ENCODE measurements at regions not wholly inside any gene's neighbourhood (a gene's known extent, or its start where the extent isn't known, plus 50 kb on each side); places are given as distances from the start of the nearest gene placed in this dataset.
"Not testable (repeated sequence)": the region's sequence is repeated elsewhere in the genome, so short reads cannot be mapped to it uniquely, and the experiment has no call there.

GRCh38 chr5:176140138-176140537 lies 98.1 kb upstream of the SIMC1 start:
- not testable (repeated sequence) for DNase-seq

DNA sequence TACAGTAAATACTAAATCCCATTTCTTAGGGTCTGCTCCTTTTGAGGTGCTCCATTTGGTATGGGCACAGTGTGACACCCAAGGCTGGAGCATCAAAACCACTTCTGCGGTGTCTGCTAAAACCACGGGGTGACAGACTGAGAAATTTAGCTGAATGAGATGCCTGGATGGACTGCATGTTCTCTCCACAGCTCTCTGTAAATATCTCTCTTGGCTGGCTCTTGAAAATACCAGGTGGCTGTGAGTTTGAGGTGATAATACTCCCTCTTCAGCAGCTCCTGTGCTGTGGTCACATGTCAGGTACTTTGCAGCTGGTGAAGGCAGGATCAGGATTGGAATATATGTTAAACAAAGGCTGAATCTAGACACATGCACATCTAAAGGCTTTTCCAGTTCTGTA lies 93.7 kb upstream of the SIMC1 start:
- no peak for DNase-seq

DNA sequence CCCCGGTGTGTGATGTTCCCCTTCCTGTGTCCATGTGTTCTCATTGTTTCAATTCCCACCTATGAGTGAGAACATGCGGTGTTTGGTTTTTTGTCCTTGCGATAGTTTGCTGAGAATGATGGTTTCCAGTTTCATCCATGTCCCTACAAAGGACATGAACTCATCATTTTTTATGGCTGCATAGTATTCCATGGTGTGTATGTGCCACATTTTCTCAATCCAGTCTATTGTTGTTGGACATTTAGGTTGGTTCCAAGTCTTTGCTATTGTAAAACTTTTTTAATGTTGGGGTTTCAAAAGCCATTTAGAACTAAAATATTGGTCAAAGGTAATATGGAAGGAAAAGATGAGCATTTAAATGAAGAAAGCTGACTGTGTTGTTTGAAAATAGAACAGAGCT lies 88.3 kb upstream of the SIMC1 start:
- not testable (repeated sequence) for DNase-seq

DNA sequence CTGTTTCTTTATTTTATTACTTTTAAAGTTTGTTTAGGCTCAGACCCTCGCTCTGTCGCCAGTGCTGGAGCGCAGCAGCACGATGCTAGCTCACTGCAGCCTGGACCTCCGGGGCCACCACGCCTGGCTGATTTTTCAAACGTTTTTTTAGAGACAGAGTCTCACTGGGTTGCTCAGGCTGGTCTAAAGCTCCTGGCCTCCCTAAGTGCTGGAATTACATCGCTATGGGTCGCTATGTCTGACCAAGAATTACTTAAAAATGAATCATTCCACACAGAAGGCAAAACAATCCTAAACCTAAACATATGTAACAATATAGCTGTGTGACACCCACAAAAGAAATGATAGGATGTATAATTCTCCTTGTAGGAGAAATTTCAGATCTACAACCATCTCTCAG lies 86.9 kb upstream of the SIMC1 start:
- no peak for DNase-seq

DNA sequence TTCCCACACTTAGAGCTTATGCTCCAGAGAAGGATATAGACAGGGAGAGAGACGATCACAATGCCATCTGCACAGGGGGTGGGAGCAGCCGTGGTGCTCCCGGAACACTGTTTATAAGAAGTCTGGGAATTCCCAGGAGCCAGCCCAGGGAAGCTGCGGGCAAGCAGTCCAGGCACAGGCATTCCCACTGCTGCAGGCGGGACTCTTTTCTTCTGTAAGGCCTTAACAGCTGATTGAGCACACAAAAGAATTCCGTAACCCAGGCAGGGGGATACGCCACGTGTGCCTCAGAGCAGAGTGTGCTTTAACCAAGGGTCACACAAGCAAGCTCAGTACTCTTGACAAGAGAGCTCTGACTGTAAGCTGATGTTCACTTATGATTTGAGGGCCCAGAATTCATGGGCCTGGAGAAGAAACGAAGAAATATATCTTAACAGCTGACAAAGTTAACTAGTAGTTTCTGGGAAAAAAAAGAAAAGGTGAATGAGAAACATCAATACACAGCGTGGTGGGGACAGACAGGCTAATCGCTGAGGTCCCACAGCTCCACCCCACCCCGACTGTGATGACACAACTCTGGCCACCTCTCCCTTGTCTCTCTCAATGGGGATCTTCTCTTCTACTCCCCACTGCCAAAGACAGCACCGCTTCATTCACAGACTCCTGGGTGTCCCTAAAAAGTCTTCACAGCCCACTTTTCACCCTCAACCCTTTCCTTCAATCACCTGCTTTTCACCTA lies 85.9 kb upstream of the SIMC1 start:
- no peak for DNase-seq

GRCh38 chr5:176152930-176153311 lies 85.3 kb upstream of the SIMC1 start:
- DNase-seq: no peak

DNA sequence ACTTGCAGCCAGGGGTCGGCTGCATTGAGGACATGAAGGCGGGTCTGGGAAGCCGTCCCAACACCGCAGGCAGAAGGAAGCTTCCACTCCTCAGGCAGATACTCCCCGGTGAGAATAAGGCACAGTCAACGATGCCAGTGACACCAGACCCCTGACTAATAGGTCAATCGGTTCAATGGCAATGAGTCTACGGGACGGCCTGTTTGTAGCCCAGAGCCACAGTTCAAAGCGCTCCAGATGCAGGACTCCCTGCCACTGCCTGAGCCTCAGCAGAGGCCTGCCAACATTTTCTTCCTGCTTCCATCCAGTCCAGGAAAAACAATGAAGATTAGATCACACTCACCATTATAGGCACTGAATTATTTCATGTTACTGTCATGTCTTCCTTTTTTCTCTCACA lies 84.5 kb upstream of the SIMC1 start:
- DNase-seq: no peak

DNA sequence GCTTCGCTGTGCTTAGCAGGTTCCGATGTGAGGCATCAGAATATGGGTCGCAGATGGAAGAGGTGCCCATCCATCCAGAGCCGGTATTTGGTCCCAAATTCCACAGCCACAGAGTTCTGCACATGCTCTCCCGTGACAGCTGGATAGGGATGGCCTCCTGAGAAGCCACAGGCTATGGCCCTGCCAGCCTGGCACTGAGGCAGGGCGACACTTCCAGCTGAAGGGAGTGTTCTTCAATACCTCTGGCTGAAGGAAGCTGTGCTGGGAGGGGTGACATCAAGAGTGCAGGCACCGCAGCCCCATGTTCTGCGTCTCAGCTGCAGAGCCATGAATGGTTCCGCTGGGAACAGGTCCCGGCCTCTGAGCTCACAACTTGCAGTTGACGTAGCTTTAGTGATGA lies 83.4 kb upstream of the SIMC1 start:
- DNase-seq: no peak

GRCh38 chr5:176155922-176156359 lies 82.3 kb upstream of the SIMC1 start:
- DNase-seq: no peak

DNA sequence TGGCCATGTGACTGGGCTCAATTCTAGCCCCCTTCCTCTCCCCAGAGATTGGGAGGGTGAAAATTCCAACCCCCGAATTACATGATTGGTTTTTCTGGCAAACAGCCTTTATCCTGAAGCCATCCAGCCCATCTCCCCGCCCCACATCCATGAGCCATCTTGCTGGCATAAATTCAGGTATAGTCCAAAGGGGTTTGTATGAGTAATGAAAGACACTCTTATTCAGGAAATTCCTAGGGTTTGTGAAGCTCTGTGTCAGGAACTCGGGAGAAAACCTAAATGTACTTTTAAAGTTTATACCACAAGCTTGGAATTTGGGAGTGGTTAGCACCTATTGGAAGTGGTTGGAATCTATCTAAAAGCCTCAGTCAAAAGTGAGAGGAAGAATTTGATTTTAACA lies 80.6 kb upstream of the SIMC1 start:
- DNase-seq: no peak

- no peak for DNase-seq
Measured at GRCh38 chr5:176161431-176161830, 76.8 kb upstream of the SIMC1 start.

- peak in 9 of 56 donors; percentile 5 to 32 (median 6) for DNase-seq
Measured at GRCh38 chr5:176162198-176162597, 76.0 kb upstream of the SIMC1 start.

- no peak for DNase-seq
Measured at GRCh38 chr5:176162888-176163287, 75.3 kb upstream of the SIMC1 start.

DNA sequence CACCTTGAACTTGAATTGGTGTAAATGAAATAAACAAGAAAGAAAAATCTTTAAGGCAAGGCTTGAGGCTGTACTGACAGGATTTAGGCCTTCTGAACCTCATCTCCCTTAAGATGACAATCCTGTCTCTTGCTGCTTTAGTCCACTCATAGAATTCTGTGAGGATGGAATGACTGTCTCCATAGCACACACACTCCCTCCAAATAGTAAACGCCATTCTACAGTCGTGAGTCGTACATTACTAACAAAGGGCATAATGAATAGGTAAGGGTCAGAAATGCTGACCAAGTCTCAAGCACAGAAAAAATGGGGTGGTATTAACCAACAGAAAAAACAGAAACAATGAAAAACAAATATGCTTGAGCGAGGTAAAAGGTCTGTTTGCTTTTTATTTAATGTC lies 71.8 kb upstream of the SIMC1 start:
- DNase-seq: no peak

DNA sequence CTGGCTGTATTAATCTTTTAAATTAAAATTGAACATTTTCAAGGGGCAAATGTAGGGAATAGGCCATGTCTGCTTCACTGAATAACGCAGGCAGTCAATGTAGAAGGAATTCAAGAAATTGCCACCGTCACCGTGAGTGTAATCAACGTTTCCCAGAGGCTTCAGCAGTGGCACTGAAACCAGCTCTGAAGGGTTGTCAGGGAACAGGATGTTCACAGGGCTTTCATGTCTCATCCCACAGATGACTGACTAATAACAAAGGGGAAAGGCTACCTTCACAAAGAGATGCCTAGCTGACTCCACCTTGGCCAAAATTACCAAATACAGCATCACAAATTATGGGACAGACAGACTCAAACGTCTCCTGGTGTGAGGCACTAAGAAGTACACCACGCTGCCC lies 70.4 kb upstream of the SIMC1 start:
- no peak for DNase-seq

GRCh38 chr5:176169393-176170063 lies 68.7 kb upstream of the SIMC1 start:
- DNase-seq: no peak

DNA sequence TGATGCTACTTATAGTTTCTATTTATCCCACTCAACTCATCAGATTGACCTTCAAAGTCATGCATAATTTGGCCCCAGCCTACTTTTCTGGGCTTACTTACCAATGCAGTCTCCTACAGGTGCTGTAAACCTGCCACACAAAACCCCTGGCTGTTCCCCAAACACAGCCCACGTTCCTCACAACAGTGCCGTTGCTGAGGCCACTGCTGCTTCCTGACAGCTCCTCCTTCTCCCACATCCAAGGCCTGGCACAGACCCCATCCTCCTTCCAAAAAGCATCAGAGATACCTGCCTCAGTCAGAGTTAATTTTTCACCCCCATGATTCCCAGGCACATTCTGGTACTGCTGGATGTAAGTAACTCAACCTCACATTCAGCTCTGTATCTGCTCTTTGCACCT lies 68.1 kb upstream of the SIMC1 start:
- DNase-seq: no peak

DNA sequence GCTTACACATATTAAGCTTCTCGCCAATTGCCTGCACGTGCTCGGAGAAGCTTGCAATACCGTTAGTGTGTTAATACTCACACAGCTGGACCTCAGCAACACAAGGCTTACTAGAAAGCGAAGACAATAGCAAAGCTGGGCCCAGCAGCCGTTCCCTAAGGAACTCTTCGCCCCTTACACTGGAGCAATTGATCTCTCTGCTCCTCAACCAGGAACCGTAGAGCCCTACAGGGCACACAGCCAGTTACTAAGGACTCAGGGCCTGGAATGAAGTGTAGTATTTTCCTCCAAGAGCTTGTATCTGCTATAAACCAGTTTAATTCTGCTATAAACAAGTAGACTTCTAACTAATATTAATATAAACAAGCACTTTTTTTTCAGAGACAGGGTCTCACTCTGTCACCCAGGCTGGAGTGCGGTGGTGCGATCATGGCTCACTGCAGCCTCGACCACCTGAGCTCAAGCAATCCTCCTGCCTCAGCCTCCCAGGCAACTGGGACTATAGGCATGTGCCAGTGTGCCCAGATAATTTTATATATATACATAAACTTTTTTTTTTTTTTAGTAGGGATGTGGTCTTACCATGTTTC lies 67.0 kb upstream of the SIMC1 start:
- DNase-seq: peak in 1 of 56 donors; percentile 9

- DNase-seq: no peak
Measured at GRCh38 chr5:176172246-176172645, 66.0 kb upstream of the SIMC1 start.

DNA sequence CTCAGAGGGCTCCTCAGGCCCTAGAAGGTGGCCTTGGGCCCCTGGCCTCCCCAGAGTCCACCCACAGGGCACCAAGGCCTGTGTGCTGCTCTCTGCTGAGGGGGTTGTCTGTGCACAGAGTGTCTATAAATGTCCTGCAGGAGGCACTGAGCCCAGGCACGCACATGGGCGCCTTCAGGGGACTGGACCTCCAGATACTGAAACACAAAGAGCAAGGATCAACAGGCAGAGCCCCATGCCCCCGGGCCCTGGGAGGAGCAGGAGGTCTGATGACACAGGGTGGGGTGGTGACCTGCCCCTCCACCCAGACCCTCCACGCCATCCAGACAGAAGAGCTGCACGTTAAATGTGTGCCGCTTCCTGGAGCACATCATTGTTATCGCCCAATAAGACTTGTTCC lies 64.6 kb upstream of the SIMC1 start:
- DNase-seq: no peak

DNA sequence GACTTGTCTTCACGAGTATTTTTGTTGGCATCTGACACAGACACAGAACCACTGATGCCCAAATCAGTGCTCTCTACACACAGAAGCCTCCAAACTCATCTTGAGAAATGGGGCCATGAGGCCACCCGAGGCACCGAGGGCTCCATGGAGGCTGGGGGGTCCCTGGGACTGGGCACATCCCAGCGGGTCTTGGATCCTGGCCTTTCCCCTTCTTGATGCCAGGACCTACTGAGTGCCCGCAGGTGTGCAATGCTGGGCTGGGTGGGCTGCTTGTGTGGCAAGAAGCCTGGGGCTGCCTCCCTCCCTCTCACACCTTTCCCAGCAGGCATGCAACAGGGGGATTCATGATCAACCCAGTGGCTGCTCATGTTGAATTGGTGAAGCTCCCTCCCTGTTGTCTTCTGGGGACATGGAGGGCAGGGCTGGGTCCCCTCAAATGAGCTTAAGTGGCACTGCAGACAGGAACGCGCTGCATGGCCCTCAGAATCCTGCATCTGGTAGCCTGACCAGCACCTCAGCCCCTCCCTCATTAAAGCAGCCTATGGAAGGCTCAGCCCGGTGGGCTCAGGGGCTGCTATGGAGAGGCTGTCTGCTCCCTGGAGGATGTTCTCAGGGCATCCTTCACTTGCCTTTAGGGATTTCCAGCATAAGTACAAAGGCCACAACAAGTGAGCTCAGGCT lies 63.7 kb upstream of the SIMC1 start:
- DNase-seq: no peak

Measured in nucleus accumbens (tissue), 56 donors.